ENCODE measurements at regions not wholly inside any gene's neighbourhood (a gene's known extent, or its start where the extent isn't known, plus 50 kb on each side); places are given as distances from the start of the nearest gene placed in this dataset.

- no peak for DNase-seq (ENCODE audit: low spot score)
Measured at GRCh38 chr18:2316751-2317696, 254.3 kb downstream of the METTL4 start.

DNA sequence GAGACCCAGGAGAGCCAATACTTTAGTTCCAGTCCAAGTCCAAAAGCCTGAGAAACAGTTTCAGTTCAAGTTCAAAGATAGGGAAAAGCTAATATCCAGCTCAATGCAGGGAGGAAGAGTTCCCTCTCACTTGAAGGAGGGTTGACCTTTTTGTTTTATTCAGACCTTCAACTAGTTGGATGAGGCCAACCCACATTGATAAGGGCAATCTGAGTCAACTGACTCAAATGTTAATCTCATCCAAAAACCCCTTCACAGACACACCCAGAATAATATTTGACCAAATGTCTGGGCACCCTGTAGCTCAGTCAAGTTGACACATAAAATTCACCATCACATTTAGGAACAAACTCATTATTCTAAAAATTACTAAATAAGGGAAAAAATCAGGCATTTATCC is 246.8 kb downstream of the METTL4 start:
- no peak for DNase-seq (ENCODE audit: low spot score)

GRCh38 chr18:2325308-2325849 is 245.9 kb downstream of the METTL4 start:
- DNase-seq (ENCODE audit: low spot score) = no peak

GRCh38 chr18:2325933-2326332 is 245.4 kb downstream of the METTL4 start:
- no peak for DNase-seq (ENCODE audit: low spot score)

DNA sequence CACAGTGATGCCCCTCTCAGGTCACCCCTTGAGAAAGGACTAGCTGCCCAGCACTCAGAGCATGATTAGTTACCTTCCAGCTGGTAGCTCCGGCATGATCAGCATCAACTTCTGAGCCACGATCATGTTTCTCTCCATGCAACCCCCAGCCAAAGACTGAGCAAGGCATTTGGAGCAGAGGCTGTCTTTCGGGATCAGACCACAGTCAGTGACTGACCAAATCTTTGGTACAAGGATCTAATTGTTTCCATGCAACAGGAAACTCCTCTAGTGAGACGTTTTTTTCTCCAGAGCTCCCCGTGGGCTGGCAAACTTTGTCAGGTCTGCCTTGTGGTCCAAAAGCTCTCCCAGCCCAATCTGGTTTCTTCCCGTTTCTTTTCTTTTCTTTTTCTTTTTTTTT is 244.3 kb downstream of the METTL4 start:
- DNase-seq (ENCODE audit: low spot score) = no peak

DNA sequence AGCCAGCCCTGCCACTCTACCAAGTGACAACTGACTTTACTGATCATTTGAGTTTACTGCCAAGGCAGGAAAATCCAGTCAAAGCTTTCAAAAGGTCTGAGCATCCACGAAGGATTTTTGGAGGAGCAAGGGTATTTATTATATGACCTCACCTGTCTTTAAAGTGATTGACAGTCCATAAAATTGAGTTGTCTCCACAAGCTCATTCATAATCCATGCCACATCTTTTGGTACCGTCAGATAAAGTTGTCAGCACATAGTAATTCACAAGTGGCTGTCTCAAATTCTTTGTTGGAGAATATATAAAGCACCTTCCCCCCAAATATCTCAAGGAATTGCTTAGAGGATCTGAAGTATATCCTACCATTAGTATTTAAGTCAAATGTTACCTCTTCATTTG is 240.5 kb downstream of the METTL4 start:
- DNase-seq (ENCODE audit: low spot score) = no peak

DNA sequence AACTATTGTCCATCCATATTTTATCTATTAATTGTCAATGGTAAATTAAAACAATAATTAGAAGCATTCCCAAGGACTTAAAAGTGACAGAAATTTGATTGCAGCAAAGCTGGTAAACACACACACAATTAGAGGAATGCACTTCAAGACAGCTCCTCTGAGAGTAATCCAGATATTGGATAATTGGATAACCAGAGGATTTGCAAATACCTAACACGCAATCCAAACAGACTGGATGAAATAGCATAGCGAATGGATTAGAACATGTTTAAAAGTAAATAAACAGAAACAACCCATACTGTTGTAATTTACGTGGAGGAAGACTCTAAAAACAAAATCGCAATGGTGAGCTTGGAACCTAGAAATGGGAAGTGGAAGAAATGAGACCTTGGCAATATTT is 239.8 kb downstream of the METTL4 start:
- DNase-seq (ENCODE audit: low spot score) = no peak

DNA sequence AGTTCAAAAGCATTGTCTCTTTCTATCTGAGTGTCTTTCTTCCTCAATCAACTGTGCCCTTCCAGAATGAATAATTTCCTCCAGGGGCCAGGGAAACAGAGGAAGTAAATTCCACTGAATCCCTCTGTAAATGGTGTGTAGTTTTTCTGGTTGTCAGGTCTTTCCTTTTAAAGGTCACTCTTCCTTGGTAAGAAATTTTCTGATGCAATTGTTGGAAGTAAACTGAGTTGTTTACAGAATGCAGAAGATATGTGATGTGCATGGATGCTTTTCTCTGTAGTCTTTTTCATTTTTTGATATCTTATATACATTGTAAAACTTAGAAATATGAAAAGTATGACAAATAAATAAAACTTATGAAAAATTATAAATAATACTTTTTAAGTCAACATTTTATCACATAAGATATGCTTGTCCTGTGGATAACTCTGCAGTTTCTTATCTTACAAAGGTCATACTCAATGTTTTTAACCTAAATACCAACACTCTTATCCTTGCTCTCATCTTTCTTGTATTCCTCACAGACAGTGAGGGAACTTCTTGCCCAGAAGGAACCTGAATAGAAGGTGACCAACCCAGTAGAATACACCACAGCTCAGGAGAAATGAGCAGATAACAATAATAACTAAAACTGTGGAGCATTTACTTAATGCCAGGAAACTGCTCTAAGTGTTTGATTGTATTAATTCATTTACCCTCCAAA is 234.5 kb downstream of the METTL4 start:
- DNase-seq (ENCODE audit: low spot score) = no peak

DNA sequence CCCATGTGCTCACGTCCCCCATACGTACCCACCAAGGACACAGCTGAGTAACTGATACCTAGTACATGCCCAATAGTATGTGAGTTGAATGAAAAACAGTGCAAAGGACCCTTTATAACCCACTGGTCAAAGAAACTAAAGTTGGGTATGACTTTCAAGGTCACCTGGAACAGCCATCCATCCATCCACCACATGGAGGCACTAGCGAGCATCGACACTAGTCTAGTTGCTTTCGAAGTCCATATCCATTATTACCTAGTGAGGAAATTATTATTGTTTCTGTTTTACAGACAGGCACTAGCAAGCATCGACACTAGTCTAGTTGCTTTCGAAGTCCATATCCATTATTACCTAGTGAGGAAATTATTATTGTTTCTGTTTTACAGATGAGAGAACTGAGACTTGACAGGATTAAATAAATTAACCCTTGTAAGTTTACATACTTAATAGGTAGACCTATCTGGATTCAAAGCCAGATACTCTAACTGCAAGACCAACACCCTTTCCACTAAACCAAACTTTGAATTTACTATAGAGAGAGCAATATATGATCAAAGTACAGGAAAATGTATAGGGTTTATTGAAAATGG is 233.7 kb downstream of the METTL4 start:
- no peak for DNase-seq (ENCODE audit: low spot score)

DNA sequence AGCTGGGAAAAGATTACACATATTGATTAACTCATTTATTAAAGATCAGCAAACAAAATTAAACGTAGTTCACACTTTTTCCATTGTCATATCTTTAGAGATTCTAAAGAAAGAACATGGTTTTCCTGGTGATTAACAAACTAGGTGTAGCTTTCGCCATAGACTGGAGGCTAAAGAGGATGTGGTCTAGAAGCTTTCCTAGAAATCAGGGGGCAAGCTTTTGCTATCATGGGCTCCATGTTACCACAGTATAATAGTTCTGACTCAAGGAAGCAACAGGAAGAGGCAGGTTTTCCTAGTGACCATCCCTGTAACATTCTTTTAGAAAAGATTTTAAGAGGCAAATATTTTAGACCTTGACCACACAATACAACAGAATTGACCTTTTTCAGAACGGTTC is 232.7 kb downstream of the METTL4 start:
- no peak for DNase-seq (ENCODE audit: low spot score)

GRCh38 chr18:2340335-2340734 is 231.0 kb downstream of the METTL4 start:
- no peak for DNase-seq (ENCODE audit: low spot score)

GRCh38 chr18:2348003-2348402 is 223.3 kb downstream of the METTL4 start:
- no peak for DNase-seq (ENCODE audit: low spot score)

DNA sequence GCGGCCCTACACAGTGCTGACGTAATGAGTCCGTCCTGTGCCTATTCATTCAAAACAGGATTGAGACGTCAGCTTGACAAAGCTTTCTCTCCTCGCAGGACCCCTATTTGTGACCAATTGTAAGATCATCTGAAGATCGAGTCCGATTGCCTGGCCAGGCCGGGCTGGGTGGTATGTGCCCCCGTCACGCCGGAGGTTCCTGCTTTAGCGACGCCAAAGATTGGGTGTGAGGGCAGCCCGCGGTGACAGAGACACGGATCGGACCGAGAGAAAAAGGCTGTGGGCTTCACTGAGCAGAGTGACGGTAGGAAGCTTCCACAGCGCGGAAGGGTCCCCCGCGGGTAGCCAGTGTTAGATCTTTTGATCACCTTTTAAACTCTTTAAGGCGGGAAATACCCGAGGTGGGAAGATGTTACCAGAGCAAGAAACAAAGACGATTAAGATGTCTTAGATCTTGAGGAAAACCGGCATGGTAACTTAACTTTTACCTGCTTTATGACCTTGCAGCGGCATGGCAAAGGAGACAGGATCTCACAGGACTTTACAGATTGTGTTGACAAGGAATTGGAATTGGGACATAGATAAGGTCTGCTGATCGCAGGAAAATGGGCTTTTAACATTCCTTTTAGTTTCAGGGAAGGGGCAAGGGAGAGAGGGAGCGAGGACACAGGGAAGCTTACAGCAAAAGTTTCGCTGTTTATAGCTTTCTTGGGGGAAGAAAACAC is 220.0 kb downstream of the METTL4 start:
- DNase-seq (ENCODE audit: low spot score) = no peak

- no peak for DNase-seq (ENCODE audit: low spot score)
Measured at GRCh38 chr18:2354292-2354691, 217.0 kb downstream of the METTL4 start.

DNA sequence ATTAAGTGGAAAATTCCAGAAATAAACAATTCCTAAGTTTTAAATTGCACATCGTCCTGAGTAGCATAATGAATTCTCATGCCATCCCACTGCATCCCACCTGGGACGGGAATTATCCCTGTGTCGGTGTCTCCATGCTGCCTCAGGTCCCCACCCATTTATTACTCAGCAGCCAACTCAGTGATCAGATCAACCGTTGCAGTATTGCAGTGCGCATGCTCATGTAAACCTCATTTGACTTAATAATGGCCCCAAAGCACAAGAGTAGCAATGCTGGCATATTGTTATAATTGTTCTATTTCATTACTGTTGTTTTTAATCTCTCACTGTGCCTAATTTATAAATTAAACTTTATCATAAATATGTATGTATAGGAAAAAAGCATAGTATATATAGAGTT is 214.4 kb downstream of the METTL4 start:
- no peak for DNase-seq (ENCODE audit: low spot score)

- no peak for DNase-seq (ENCODE audit: low spot score)
Measured at GRCh38 chr18:2360861-2361260, 210.4 kb downstream of the METTL4 start.

- DNase-seq (ENCODE audit: low spot score) = no peak
Measured at GRCh38 chr18:2368102-2368501, 203.2 kb downstream of the METTL4 start.

DNA sequence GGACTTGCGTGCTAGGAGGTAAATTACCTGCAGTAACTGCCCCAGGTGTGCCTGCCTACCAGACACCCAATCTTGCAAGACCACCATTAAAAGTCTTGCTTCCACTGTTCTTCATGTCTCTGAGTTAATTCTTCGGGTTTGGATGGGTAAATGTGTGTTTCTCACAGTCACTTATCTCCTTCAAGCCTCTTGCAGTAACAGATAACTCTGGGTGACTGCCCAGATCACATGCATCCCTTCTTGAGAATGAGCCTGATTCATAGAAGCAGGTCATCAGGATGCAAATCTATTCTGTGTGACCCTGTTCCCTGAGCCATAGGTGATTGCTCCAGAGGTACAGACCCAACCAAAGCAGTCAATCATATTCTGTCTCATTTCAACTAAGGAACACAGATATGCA is 194.6 kb downstream of the METTL4 start:
- no peak for DNase-seq (ENCODE audit: low spot score)

DNA sequence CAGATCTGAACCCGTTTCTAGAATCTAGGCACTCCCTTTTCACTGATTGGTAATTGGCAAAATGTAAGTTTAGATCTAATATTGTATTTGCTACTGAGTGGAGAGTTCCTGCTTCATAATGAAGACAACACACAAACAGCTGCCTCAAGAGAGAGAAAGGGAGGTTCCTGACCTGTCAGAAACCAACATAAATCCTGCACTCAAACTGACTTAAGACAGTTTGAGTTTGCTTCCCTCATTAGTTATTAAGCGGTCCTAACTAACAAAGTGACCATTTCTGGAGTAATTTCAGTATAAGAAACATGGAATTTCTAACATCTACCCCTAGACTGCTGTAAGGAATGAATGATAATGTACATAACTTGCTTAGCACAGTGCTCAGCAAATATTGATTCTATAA is 191.2 kb downstream of the METTL4 start:
- DNase-seq (ENCODE audit: low spot score) = no peak

DNA sequence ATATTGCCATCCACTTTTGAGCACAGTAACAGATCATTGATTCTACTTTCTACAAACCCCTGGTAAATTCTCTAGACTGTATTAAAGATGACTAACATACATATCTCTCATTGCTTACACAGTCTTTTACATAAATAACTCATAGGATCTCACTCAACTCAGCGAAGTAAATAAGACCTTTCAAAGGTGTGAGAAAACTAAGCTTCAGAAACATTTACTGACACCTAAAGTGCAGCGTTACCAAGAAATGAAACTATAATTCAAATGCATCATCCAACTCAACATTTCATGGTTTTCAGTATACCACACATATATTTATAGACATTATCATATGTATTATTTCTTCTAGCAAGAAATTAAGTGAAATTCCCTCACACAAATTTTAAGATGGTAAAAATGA is 189.8 kb downstream of the METTL4 start:
- no peak for DNase-seq (ENCODE audit: low spot score)

DNA sequence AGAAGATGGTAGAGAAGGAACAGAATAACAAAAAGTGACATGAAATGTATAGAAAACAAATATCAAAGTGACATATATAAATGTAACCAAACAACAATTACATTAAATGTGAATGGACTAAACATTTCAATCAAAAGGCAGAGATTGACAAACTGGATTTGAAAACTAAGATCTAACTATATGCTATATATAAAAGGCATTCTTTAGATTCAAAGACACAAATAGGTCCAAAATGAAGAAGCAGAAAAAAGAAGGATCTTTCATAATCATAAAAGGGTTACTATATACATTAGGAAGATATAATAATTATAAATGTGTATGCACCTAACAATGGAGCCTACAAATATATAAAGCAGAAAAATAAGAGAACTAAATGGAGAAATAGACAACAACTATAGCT is 183.7 kb downstream of the METTL4 start:
- no peak for DNase-seq (ENCODE audit: low spot score)

DNA sequence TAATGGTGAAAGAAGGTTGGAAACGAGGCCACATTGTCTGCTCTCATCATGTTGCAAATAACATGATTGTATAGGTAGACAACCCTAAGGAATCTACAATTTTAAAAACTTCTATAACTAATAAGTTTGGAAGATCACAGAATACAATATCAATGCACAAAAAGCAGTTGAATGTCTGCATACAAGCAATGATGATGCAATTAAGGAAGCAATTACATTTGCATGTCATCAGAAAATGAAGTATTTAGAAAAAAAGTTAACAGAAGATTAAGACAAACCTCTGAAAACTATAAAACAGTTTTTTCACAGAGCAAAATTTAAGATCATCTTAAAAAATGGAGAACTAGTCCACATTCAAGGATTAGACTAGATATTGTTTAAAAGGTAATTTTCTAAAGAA is 181.1 kb downstream of the METTL4 start:
- DNase-seq (ENCODE audit: low spot score) = no peak
